HCT116 (cell line): ENCODE measurements at regions not wholly inside any gene's neighbourhood (a gene's known extent, or its start where the extent isn't known, plus 50 kb on each side); places are given as distances from the start of the nearest gene placed in this dataset.

Source experiments
- ATAC-seq: fragments of 200-7000 bp; cut with Tn5 transposase; 2 replicates; pipeline ENCODE4 v1.9.1; 2020; ENCODE audit warnings: mild to moderate bottlenecking, moderate library complexity
- BruUV-seq: library from RNA; stranded (reverse); fragments of 400-500 nt; replicated peaks from 2 replicates; lab custom pipeline; 2021; lab: Mats Ljungman, UMichigan
- CTCF ChIA-PET: fragments of 300-600 bp; sonication (Branson Sonifier 250); formaldehyde crosslinking; loops from one replicate; lab custom pipeline; 2021; ENCODE audit warnings: antibody characterized with exemption; lab: Charles Lee
- POLR2A ChIA-PET: fragments of 300-600, 350-600 bp; sonication (Branson Sonifier 250); formaldehyde crosslinking; loops from one replicate; lab custom pipeline; 2021; ENCODE audit warnings: antibody characterized with exemption; lab: Charles Lee
- RAD21 ChIA-PET, 2 experiments: fragments of 300-600 bp; sonication (Branson Sonifier 250); formaldehyde crosslinking; loops; one replicate each; lab custom pipeline; 2023; ENCODE audit warnings: low total read pairs in 2 of 2; ENCODE audit not compliant: uncharacterized antibody in 2 of 2, unreplicated experiment in 2 of 2, low non-redundant PET in 1 of 2; lab: Charles Lee
- DNase-seq: peaks from one replicate; pipeline ENCODE4 v3.0.0-alpha.2; 2010; ENCODE audit warnings: low read depth, low spot score
- H2AFZ ChIP-seq: fragments of 200-600 bp; shearing (Covaris generic), sonication (generic); 2 replicates; pipeline ENCODE4 v1.6.1; 2017; ENCODE audit warnings: low read depth, mixed run types, mixed read lengths, antibody characterized with exemption, low read length; ENCODE audit not compliant: poor library complexity, severe bottlenecking
- H3K27ac ChIP-seq: 2 replicates; pipeline ENCODE4 v1.5.1; 2012; ENCODE audit warnings: low read depth, low read length
- H3K27me3 ChIP-seq: fragments of 200-600 bp; sonication (generic); 2 replicates; pipeline ENCODE4 v1.6.1; 2016; ENCODE audit warnings: mixed run types, low read length, mixed read lengths; ENCODE audit not compliant: insufficient read depth
- H3K36me3 ChIP-seq, 2 experiments: fragments of 200-500 bp in 1 of 2; fragments of 200-600 bp in 1 of 2; sonication (Bioruptor generic) in 1 of 2; sonication (generic) in 1 of 2; 2 replicates each; pipeline versions ENCODE4 v1.5.1 to v1.6.1; 2014 to 2016; ENCODE audit warnings: low read length in 2 of 2, inconsistent platforms in 1 of 2, mixed read lengths in 1 of 2, mixed run types in 1 of 2; ENCODE audit not compliant: insufficient read depth in 2 of 2, control insufficient read depth in 1 of 2
- H3K4me1 ChIP-seq, 2 experiments: fragments of 200-600 bp in 1 of 2; sonication (generic) in 1 of 2; 2 replicates each; pipeline versions ENCODE4 v1.5.1 to v1.6.1; 2012 to 2017; ENCODE audit warnings: low read length in 2 of 2, inconsistent platforms in 1 of 2, mild to moderate bottlenecking in 1 of 2, mixed read lengths in 1 of 2, mixed run types in 1 of 2, moderate library complexity in 1 of 2; ENCODE audit not compliant: insufficient read depth in 2 of 2, control insufficient read depth in 1 of 2
- H3K4me2 ChIP-seq: fragments of 200-600 bp; sonication (generic); 2 replicates; pipeline ENCODE4 v1.6.1; 2017; ENCODE audit warnings: mixed run types, low read length, mixed read lengths
- H3K4me3 ChIP-seq, 2 experiments: fragments of 200-600 bp in 1 of 2; sonication (generic) in 1 of 2; replicated peaks in 1 of 2; 2 replicates each; pipeline ENCODE4 v1.5.1; 2011 to 2016; ENCODE audit warnings: low read length in 2 of 2, control low read depth in 1 of 2, low read depth in 1 of 2, mild to moderate bottlenecking in 1 of 2, mixed read lengths in 1 of 2, mixed run types in 1 of 2
- H3K79me2 ChIP-seq: fragments of 200-600 bp; sonication (generic); 2 replicates; pipeline ENCODE4 v1.6.1; 2017; ENCODE audit warnings: mild to moderate bottlenecking, mixed run types, low read length, moderate library complexity, mixed read lengths; ENCODE audit not compliant: insufficient read depth
- H3K9ac ChIP-seq: fragments of 200-600 bp; sonication (generic); 2 replicates; pipeline ENCODE4 v1.6.1; 2016; ENCODE audit warnings: low read length, mixed read lengths
- H3K9me2 ChIP-seq: fragments of 200-600 bp; sonication (generic), shearing (Covaris generic); 2 replicates; pipeline ENCODE4 v1.6.1; 2017; ENCODE audit warnings: mixed run types, mild to moderate bottlenecking, moderate library complexity; ENCODE audit not compliant: insufficient read depth
- H3K9me3 ChIP-seq, 2 experiments: fragments of 200-500 bp in 1 of 2; fragments of 200-600 bp in 1 of 2; sonication (Bioruptor generic) in 1 of 2; sonication (generic) in 1 of 2; 2 replicates each; pipeline ENCODE4 v1.6.1; 2014 to 2017; ENCODE audit warnings: low read length in 2 of 2, mixed read lengths in 2 of 2, inconsistent platforms in 1 of 2, low read depth in 1 of 2, mild to moderate bottlenecking in 1 of 2, mixed run types in 1 of 2, moderate library complexity in 1 of 2; ENCODE audit not compliant: control insufficient read depth in 1 of 2, insufficient read depth in 1 of 2
- H4K20me1 ChIP-seq: fragments of 200-600 bp; sonication (generic), shearing (Covaris generic); 2 replicates; pipeline ENCODE4 v1.6.1; 2017; ENCODE audit warnings: mixed run types, mild to moderate bottlenecking, moderate library complexity; ENCODE audit not compliant: insufficient read depth
- CEBPB ChIP-seq: IDR thresholded peaks from 2 replicates; pipeline ENCODE4 v1.6.1; 2012; ENCODE audit warnings: low read depth
- EGR1 ChIP-seq: IDR thresholded peaks from 2 replicates; pipeline ENCODE4 v1.6.1; 2012; ENCODE audit warnings: low read depth
- ELF1 ChIP-seq: IDR thresholded peaks from 2 replicates; pipeline ENCODE4 v1.6.1; 2012; ENCODE audit warnings: low read depth, borderline replicate concordance
- EZH2phosphoT487 ChIP-seq: fragments of 200-600 bp; IDR thresholded peaks from 2 replicates; pipeline ENCODE4 v1.6.1; 2018; ENCODE audit warnings: antibody characterized with exemption, borderline replicate concordance
- FOSL1 ChIP-seq: IDR thresholded peaks from 2 replicates; pipeline ENCODE4 v1.6.1; 2012; ENCODE audit warnings: low read depth
- POLR2A ChIP-seq: IDR thresholded peaks from 2 replicates; pipeline ENCODE4 v1.7.0; 2011; ENCODE audit warnings: borderline replicate concordance; ENCODE audit not compliant: insufficient read depth, insufficient read length; ENCODE audit errors: extremely low read depth
- POLR2AphosphoS5 ChIP-seq: IDR thresholded peaks from 2 replicates; pipeline ENCODE4 v1.6.1; 2011; ENCODE audit warnings: mild to moderate bottlenecking, low read depth, low read length, moderate library complexity
- RAD21 ChIP-seq: IDR thresholded peaks from 2 replicates; pipeline ENCODE4 v1.6.1; 2012; ENCODE audit warnings: low read depth, mild to moderate bottlenecking
- ZNF274 ChIP-seq: fragments of 200-500 bp; sonication (Bioruptor generic); IDR thresholded peaks from 2 replicates; pipeline ENCODE4 v1.6.1; 2014; ENCODE audit warnings: mild to moderate bottlenecking, low read depth, low read length, inconsistent platforms
- intact Hi-C: fragments of 100-400 bp; cut with micrococcal nuclease; formaldehyde crosslinking; loops from 2 replicates; pipeline ENCODE4 v1.10.0; 2022
- TF ChIP-seq, protein P1 (sequence below): IDR thresholded peaks from 2 replicates; pipeline ENCODE4 v1.6.1; 2012
- TF ChIP-seq, protein P2 (sequence below), 3 experiments: fragments of 200-600 bp in 1 of 3; sonication (generic) in 1 of 3; IDR thresholded peaks in 2 of 3; conservative IDR thresholded peaks in 1 of 3; 2 replicates each; pipeline ENCODE4 v1.5.1; 2012 to 2017; ENCODE audit warnings: low read depth in 2 of 3, low read length in 2 of 3, antibody characterized with exemption in 1 of 3, borderline replicate concordance in 1 of 3, control low read depth in 1 of 3, mild to moderate bottlenecking in 1 of 3, mixed read lengths in 1 of 3, mixed run types in 1 of 3, moderate library complexity in 1 of 3; ENCODE audit not compliant: insufficient read depth in 1 of 3

DNA sequence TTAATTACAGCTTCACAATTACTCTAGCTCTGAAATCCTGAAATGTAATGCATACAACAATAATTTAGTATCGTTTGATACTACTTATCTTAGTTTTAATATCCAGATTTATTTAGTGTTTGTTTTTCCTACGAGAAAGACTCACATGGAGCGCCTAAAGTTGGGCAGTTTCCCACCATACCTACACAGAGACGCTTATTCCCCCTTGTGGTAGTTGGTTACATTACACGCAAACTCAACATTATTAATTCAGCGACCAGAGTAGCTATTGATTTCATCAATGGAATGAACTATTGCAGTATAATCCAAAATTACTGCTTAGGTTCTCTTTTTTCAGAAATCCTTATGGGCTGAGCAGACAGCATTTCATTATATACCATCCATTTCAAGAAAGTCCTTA, 164.0 kb upstream of the REG3G start:
- no peaks in the 10 kb centered on the region for H3K36me3 ChIP-seq
- H2AFZ ChIP-seq = no peak overlapping the region
- DNase-seq = no peak
- H3K9ac ChIP-seq = no peak overlapping the region
- H3K4me2 ChIP-seq = no peak overlapping the region
- no peaks in the 10 kb centered on the region for H3K9me2 ChIP-seq
- peaks cover 8 to 13% of the 10 kb centered on the region in 2 experiments; a peak in 2 of 4 replicates for H3K9me3 ChIP-seq
- H3K4me3 ChIP-seq = no peak overlapping the region
- ChIA-PET RAD21 (no interaction called here), POLR2A (no interaction called here)
- H3K27ac ChIP-seq = no peak overlapping the region
- ATAC-seq = no peak
- no peaks in the 10 kb centered on the region for H4K20me1 ChIP-seq
- TF ChIP-seq CEBPB (no peak), FOSL1 (no peak), EGR1 (no peak), EZH2phosphoT487 (no peak), ELF1 (no peak), ZNF274 (no peak), RAD21 (peak; percentile 13; the same call in 1 of the 2 replicates), POLR2AphosphoS5 (no peak), POLR2A (no peak)
- TF ChIP-seq, protein P1, sequence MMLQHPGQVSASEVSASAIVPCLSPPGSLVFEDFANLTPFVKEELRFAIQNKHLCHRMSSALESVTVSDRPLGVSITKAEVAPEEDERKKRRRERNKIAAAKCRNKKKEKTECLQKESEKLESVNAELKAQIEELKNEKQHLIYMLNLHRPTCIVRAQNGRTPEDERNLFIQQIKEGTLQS = no peak
- TF ChIP-seq, protein P2, sequence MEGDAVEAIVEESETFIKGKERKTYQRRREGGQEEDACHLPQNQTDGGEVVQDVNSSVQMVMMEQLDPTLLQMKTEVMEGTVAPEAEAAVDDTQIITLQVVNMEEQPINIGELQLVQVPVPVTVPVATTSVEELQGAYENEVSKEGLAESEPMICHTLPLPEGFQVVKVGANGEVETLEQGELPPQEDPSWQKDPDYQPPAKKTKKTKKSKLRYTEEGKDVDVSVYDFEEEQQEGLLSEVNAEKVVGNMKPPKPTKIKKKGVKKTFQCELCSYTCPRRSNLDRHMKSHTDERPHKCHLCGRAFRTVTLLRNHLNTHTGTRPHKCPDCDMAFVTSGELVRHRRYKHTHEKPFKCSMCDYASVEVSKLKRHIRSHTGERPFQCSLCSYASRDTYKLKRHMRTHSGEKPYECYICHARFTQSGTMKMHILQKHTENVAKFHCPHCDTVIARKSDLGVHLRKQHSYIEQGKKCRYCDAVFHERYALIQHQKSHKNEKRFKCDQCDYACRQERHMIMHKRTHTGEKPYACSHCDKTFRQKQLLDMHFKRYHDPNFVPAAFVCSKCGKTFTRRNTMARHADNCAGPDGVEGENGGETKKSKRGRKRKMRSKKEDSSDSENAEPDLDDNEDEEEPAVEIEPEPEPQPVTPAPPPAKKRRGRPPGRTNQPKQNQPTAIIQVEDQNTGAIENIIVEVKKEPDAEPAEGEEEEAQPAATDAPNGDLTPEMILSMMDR (IDR thresholded peaks at IDR 0.05 in 2 of 3, conservative IDR thresholded peaks at IDR 0.05 in 1 of 3; ENCODE audit: borderline replicate concordance in 1 of 3, insufficient read depth in 1 of 3, low read depth in 2 of 3, low read length in 2 of 3) = peak in 1 of 3 experiments; percentile 37; a peak in 3 of 6 replicates
- TF ChIP-seq, all 23 proteins: peak for 2
- no peaks in the 10 kb centered on the region for H3K4me1 ChIP-seq
- no peaks in the 10 kb centered on the region for H3K79me2 ChIP-seq
- BruUV-seq = no TSS peak
- no peaks in the 10 kb centered on the region for H3K27me3 ChIP-seq
- CTCF ChIA-PET = no interaction called here
- intact Hi-C loops = no loop called here
